Gastrocnemius medialis (tissue), 4 donors: ENCODE measurements at regions not wholly inside any gene's neighbourhood (a gene's known extent, or its start where the extent isn't known, plus 50 kb on each side); places are given as distances from the start of the nearest gene placed in this dataset.

Experiments used
- CTCF ChIP-seq, 5 experiments: fragments of 450-650 bp in 3 of 5; fragments of 200-600 bp in 2 of 5; sonication (generic) in 2 of 5; IDR thresholded peaks in 4 of 5; conservative IDR thresholded peaks in 1 of 5; 1 replicate in 4 of 5; 2 replicates in 1 of 5; pipeline ENCODE4 v1.5.1; 2016 to 2019; ENCODE audit warnings: antibody characterized with exemption in 5 of 5, mild to moderate bottlenecking in 3 of 5, moderate library complexity in 3 of 5
- POLR2A ChIP-seq, 2 donors: fragments of 450-650 bp; IDR thresholded peaks; one replicate each; pipeline ENCODE4 v1.6.1; 2017; ENCODE audit warnings: antibody characterized with exemption in 2 of 2, mild to moderate bottlenecking in 2 of 2, moderate library complexity in 2 of 2

- TF ChIP-seq CTCF (IDR thresholded peaks at IDR 0.05 in 4 of 5, conservative IDR thresholded peaks at IDR 0.05 in 1 of 5) (no peak), POLR2A (IDR thresholded peaks at IDR 0.05) (no peak)
Measured at GRCh38 chr4:45183905-45184304, 457.5 kb upstream of the GNPDA2 start.
